GM21447 (cell line): ENCODE measurements at regions not wholly inside any gene's neighbourhood (a gene's known extent, or its start where the extent isn't known, plus 50 kb on each side); places are given as distances from the start of the nearest gene placed in this dataset.

Source experiments
- ATAC-seq: cut with Tn5 transposase; IDR thresholded peaks from one replicate; pipeline ENCODE4 v1.9.1; 2021; ENCODE audit not compliant: unreplicated experiment

DNA sequence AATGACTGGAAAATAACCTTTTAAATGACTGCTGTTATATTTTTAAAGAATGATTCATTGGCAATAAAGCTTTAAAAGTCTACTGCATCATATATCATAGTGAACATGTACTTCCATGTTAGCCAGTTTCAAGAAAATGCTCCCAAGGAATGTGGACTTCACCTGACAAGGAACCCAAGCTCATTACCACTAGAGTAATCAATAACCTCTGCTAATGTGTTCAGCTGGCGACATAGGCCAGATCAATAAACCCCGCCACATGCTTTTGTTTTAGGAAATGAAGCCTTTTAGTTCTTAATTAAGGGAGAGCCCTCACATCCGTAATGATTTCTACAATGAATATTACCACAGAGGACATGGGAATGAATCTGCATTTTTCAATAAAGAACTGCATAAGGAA, 1219.9 kb upstream of the CNTN5 start:
- no peak for ATAC-seq

DNA sequence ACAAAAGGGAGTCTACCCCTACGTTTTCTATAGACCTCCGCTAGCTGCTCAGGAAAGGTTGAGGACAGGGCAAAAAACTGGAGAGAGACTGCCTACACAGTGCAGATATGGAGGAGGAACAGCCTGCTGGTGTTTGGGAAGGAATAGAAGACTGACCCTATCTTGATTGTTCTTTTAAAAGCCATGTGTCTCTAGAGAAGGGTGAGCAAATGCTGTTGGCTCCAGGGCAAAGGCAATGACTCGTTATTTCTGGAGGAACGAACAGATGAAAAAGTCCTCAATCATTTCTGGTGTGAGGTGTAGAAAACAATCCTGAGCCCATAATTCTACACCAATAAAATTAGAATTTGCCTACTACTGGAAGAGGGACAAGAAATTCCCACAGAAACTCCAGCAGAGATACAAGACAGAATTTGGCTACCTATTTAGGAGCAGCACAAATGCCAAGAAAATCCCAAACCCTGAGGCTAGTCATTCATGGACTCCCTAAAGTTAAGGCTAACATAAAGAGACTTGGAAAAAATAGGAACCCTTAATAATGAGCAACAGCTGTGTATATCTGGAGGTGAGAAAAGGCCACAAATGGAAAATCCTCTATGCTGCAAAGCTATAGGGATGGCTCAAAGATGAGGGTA, 1206.3 kb upstream of the CNTN5 start:
- no peak for ATAC-seq

DNA sequence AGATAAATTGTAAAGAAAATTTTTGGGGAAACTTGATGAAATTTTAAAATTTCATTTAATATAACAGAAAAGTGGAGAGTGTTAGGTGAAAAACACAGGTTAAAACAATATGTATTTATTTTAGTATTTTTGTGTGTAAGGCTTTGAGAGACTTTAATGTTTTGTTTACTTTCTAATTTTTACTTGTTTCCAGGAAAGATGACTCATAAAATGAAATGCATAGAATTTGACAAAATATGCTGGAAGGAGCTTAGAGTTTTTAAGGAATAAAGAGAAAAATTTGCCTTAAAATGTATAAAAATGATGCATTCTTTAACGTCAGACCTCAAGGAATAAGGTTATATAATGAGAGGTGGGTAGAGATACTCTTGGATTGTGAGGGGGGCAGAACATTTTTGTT, 1205.1 kb upstream of the CNTN5 start:
- no peak for ATAC-seq

DNA sequence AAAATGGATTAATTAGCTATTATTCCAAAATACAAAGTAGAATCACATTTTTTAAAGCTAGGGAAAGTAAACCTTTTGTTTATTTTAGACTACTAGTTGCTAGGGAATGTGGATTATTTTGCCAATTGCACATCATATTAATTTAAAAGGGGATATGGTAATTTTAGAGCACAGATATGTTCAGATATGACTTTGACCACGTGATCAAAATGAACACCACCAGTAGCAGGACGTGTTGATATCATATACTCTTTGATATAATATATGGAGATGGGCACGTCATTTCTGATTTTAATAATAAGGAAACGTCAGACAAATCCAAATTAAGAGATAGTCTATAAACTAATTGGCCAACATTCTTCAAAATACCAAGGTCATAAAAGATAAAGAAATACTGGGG, 1188.3 kb upstream of the CNTN5 start:
- ATAC-seq, result no peak

DNA sequence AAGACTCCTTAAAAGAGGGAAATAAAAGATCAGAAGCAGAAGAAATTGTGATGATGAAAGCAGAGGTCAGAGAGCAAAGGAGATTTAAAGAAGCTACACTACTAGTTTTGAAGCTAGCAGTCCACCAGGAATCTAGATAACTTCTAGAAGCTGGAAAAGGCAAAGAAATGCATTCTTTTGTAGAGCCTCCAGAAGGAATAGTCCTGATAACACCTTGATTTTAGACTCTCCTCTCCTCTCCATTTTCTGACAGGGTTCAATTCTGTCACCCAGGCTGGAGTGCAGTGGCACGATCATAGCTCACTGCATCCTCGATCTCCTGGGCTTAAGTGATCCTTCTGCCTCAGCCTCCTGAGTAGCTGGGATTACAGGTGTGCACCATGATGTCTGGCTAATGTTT, 1187.3 kb upstream of the CNTN5 start:
- no peak for ATAC-seq

DNA sequence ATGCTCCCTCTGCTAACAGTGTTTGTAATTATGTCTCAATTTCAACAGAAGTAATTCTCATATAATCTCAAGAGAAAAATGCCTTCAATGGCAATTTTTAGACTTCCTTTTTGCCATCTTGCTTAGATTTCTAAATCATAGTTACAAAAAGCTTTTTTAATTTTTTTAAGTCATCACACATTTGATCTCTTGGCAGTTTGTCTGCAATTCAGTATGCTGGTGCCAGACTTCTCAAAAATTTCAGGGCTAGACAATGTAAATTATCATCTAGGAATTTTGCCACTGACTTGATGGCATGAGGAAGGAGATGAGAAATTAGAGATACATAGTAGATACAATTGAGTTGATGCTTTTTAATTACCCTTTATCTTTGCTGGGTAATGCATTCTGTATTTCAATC, 1176.7 kb upstream of the CNTN5 start:
- no peak for ATAC-seq

DNA sequence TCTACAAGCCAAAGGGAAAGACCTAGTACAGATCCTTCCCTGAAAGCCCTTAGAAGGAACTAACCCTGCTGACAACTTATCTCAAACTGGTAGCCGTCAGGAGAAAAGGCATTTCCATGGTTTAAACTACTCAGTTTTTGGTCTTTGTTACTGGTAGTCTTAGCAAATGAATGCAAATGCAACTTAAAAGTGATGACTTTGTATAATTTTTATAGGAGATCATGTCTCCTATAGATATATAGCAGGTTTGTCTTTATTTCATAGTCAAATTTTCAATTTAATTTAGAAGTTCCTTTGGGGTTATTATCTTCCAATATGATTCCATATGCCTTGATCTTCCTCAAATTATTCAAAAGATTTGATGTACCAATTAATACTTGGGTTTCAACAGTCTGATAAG, 1173.0 kb upstream of the CNTN5 start:
- no peak for ATAC-seq

DNA sequence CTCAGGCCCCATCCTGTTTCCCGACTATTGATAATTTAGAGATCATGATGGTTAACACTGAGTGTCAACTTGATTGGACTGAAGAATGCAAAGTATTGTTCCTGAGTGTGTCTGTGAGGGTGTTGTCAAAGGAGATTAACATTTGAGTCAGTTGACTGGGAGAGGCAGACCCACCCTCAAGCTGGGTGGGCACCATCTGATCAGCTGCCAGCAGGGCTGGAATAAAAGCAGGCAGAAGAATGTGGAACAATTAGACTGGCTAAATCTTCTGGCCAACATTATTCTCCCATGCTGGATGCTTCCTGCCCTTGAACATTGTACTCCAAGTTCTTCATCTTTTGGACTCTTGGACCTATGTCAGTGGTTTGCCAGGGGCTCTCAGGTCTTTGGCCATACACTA, 1170.0 kb upstream of the CNTN5 start:
- no peak for ATAC-seq

DNA sequence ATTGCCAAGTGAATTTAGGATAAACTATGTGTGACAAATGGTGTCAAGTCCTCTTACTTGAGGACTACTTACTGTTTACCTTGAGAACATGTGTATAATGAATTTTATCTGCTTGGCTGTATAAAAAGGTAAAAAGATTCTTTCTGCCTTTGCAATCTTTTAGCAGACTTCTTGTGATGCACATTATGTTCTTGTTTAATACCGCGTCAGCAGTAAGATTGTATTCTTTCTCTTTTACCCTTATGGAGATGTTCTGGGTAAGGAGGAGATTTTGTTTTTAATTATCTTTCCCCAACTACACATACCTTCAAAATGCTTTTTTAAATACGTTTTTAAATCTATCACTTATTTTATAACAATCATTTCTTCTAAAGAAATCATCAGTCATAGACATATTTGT, 1166.4 kb upstream of the CNTN5 start:
- ATAC-seq, result no peak

DNA sequence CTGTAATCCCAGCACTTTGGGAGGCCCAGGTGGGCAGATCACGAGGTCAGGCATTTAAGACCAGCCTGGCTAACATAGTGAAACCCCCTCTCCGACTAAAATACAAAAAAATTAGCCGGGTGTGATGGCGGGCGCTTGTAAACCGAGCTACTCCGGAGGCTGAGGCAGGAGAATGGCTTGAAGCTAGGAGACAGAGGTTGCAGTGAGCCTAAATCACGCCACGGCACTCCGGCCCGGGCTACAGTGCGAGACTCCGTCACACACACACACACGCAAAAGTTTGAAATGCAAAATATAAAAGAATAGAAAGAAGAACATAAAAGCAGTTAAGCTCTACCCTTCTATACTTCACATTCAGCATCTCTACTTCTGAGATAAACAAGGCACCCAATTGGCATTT, 1165.9 kb upstream of the CNTN5 start:
- ATAC-seq, result no peak

DNA sequence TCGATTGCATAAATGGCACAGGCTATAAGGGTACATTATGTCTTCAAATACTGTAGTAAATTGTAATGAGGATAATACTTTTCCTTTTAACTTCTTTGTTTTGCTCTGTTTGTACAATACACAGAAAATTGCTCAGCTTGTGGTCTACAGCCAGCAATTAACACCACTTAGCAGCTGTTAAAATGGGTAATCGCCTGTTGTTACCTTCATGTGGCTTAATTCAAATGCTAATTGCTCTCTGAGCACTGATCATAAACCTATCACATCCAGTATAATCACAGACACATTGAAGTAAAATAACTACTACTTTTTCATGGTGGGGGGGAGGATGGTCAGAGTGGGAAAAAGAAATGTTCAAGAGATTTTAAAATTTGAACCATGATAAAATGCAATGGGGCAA, 1164.1 kb upstream of the CNTN5 start:
- no peak for ATAC-seq

DNA sequence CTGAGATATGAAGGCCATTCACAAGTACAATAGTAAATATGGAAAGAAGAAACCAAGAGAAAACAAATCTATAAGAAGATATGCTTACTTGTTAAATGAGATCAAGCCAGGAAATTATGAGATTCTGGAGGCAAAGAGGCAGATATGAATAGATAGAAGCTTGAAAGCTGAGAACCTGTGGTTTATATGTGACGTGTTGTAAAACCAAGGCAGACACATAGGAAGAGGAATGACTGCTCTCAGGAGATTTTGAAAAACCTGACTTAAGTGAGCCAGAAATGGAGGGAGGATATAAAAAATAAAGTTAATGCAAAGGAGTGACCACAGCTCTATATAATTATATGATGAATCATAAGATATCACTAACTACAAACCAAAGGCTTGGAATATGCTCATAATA, 1160.5 kb upstream of the CNTN5 start:
- no peak for ATAC-seq

DNA sequence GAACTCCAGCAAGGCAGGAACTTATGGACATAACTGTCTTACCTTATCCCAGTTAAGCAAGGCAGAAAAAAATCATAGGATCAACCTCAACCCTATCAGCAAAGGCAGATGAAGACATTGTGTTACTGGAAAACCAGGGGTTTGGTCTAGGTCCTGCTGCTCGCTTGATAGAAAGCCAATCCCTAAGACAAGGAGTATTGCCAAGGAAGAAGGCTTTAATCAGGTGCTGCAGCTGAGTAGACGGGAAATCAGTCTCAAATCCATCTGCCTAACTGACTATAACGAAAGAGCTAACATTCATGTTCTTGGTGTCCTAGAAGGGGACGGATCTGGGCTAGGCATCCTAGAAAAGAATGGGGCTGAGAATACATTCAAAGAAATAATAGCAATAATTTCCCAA, 1158.7 kb upstream of the CNTN5 start:
- no peak for ATAC-seq

DNA sequence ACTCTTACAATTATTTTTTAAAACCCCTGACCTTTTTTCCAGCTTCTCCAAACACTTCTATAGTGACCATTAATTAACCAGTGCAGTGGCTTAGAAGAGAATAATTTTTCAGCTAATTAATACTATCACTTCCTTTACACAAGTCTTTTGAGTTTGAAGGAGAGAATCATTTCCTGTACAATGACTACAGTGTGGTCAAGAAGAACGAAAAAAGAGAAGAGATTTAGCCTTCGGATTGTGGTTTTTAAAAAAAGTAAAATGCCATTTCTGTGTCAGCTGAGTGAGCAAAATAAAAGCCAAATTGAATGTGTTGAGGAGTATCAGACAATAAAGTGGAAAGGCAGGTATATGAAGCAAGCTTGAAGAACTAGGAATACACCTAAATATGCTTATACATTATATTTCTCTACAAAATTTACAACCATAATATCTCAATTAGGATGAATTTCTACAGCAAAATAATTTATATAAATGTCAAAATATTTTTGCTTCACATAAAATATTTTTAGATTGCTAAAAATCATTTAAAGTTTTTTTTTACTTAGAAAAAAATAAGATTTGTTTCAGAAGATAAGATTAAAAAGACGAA, 1155.2 kb upstream of the CNTN5 start:
- ATAC-seq, result no peak

DNA sequence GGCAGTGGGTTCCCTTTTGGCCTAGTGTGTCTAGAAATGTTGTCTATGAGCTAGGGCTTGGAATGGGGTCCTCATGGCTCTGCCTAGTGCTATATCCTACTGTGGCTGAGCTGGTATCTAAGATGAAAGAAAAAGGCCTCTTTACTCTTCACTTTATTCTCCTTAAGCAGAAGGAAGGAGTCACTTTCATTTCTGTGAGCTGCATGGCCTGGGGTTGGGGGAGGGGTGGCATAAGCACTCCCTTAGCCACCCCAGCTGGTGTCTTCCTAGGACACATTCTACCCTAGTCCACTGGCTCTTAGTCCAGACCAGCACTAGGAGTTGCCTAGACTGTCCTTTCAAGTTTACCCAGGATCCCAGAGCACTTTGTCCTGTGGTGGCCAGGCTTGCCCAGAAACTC, 1148.9 kb upstream of the CNTN5 start:
- ATAC-seq, result no peak

DNA sequence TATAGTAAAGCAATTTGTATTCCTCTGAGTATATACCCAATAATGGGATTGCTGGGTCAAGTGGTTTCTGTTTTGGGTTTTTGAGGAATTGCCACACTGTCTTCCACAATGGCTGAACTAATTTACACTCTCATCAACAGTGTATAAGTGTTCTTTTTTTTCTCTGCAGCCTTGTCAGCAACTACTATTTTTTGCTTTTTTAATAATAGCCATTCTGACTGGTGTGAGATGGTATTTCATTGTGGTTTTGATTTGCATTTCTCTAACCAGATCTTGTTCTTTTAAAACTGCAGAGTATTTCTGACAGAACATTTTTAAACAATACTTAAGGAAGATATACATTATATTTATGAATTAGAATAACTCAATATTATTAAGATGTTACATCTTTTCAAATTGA, 1140.5 kb upstream of the CNTN5 start:
- no peak for ATAC-seq

DNA sequence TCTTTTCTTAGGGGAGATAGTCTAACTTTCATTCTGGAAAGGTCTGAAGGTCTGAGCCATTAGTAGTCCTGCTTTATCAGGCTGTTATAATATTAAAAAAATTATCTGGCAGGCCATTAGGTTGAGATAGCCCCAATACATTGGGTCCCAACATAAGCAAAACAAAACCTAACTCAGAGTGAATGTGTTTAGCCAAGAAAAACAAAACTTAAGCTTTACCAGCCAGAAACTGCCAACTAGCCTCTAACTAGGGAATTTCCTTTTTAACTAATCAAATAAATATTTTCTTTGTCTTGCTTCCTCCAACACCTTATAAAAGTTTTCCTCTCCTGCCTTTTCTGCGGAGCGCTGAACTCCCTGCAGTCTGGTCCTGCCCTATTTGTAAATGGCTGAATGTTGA, 1137.7 kb upstream of the CNTN5 start:
- no peak for ATAC-seq

DNA sequence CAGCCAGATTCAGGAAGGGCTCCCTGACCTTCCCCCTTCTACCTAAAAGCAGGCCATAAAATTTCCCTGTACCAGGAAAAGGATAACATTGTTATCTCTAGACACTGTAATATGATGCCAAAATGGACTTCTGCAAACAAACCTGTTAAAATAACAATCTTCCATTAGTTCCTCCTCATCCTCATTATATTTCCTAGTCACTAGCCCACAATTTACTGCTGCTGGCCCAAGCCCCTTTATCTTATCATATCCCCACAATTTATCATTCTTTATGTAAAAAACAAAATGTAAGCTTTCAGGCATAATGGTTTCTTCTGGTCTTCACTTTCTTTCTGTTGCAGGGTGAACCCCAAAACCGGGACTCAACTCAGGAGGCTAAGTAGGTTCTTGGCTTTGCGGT, 1132.1 kb upstream of the CNTN5 start:
- ATAC-seq, result no peak

DNA sequence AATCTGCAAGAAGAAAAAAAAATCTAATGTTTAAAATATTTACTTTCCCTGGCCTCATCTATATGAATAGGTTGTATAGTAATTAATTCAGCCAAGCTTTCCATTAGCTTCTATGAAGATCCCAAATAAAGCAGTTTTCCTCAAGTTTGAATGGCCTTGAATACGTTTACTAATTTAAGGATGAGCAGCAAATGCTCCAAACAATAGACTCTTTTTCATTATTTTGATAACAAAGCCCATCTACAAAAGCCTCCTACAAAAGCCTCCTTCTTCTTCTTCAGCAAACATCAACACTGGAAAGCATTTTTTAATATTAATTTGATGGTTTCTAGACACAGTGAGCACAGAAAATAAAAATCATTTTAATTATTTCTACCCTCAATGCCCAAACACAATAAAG, 1130.3 kb upstream of the CNTN5 start:
- no peak for ATAC-seq

DNA sequence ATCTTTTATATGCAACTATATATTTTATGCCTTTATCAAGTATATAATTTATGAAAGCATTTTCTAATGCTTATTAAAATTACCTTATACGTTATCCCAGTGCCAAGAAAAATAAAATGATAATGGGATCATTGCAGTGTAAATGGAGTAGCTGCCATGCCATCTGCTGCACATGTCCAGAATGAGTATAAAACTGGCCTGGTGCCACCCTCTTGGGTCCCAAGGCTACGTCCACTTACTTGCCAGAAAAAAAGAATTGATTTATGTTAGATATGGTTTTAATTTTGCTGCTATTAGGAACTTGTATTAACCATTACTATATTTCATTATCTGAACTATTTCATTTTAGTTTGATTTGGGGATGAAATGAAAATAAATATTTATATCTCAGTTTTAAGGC, 1127.1 kb upstream of the CNTN5 start:
- no peak for ATAC-seq

DNA sequence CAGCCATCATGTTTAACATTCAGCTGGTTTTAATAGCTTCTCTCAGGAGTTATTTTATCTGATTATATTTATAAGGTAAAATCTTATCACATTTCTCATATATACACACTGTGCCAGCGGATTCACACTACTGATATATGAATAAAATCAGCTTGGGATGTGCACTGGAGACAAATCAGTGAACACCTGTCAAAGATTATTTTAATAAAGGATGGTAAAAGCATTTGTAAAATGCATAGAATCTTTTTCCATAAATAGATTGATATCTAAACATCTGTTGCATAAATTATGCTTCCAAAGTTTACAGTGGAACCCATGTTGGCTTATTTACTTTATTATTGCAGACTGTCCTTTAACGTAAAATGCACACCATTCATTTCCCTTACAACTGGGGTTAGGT, 1125.8 kb upstream of the CNTN5 start:
- ATAC-seq, result no peak

DNA sequence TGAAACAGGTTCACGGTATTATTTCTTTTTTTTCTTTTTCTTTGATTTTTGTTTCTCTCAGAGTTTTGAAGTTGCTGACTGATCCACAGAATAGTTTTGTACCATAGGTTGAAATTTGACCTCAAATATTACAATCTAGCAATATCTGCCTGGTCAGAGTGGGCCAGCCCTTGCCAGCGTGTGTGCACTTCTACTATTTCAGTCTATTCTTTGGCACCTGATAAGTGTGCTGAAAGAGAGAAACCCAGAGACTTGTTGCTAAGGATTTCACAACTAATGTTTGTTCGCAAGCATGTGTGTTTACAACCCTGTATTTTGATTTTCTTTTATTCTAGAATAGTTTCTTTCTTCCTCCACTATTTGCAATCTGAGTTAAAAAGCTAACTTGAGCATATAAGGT, 1125.2 kb upstream of the CNTN5 start:
- no peak for ATAC-seq

DNA sequence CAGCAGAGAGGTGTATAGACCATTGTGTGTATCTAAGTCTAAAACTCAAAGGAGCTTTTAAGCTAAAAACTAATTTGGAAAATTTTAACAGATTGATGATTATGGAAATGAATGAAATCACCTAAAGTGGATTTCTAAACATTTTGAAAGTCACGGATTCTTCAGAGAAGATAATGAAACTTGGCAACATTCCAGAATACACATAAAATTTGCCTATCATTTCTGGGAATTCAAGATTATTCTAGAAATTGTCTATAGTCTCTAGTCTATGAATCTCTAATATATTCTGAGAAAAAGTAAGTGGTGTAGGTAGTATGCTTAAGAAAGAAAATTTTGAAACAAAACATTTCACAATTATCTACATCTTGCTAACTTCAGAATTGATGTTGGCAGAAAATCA, 1117.9 kb upstream of the CNTN5 start:
- ATAC-seq, result no peak
